ENCODE measurements at regions not wholly inside any gene's neighbourhood (a gene's known extent, or its start where the extent isn't known, plus 50 kb on each side); places are given as distances from the start of the nearest gene placed in this dataset.
A peak's percentile ranks its signal among the peaks of the same experiment; 100 is the strongest.

DNA sequence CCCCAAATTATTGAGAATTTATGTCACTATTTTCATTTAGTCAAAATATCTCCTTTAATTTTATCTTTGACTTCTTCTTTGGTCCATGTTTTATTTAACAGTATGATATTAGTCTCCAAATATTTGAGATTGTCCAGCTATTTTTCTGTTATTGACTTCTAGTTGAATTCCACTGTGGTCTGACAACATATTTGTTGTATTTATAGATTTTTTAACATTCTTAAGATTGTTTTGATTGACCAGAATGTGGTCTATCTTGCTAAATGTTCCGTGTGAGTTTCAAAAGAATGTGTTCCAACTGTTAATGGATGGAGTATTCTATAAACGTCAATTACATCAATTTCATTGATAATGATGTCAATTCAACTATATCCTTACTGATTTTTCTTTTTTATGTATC lies 1452.1 kb downstream of the SUCLG1 start:
- Histone ChIP-seq H3K27ac (ENCODE audit: extremely low read depth, low read depth, low read length) (no peak overlapping the region), H3K9ac (ENCODE audit: insufficient read depth in 1 of 2, low read depth in 2 of 2, low read length in 2 of 2) (no peak overlapping the region), H3K79me2 (ENCODE audit: control insufficient read depth, insufficient read depth, low read length) (no peaks in the 10 kb centered on the region), H3K36me3 (ENCODE audit: control insufficient read depth, insufficient read depth, low read length) (no peaks in the 10 kb centered on the region), H3K9me1 (ENCODE audit: control insufficient read depth, insufficient read depth, low read length) (no peaks in the 10 kb centered on the region), H4K20me1 (replicated peaks; ENCODE audit: control insufficient read depth, insufficient read depth, low read length) (no peaks in the 10 kb centered on the region), H3K4me3 (no peak overlapping the region), H2AFZ (ENCODE audit: low read depth, low read length) (no peak overlapping the region), H3K4me2 (ENCODE audit: insufficient read depth, low read length) (no peak overlapping the region), H3K9me3 (replicated peaks; ENCODE audit: control insufficient read depth, insufficient read depth, low read depth, low read length) (no peaks in the 10 kb centered on the region), H3K4me1 (replicated peaks in 1 of 2; ENCODE audit: control insufficient read depth in 2 of 2, insufficient read depth in 2 of 2, low read length in 2 of 2) (no peaks in the 10 kb centered on the region), H3K27me3 (ENCODE audit: control insufficient read depth in 2 of 2, insufficient read depth in 2 of 2, low read length in 2 of 2) (no peaks in the 10 kb centered on the region)
- in situ Hi-C loops (cut with MboI) = no loop called here
- BruUV-seq (replicated peaks) = no TSS peak
- ATAC-seq = no peak
- TF ChIP-seq SIN3B (IDR thresholded peaks at IDR 0.05; ENCODE audit: low read depth) (no peak), FOXJ2 (tag; IDR thresholded peaks at IDR 0.05) (no peak), MTF1 (CRISPR knock-in tag; IDR thresholded peaks at IDR 0.05; ENCODE audit: borderline replicate concordance) (no peak), MTA3 (IDR thresholded peaks at IDR 0.05; ENCODE audit: borderline replicate concordance) (no peak), CHCHD3 (CRISPR knock-in tag; IDR thresholded peaks at IDR 0.05) (no peak)
- TF ChIP-seq, protein P1, sequence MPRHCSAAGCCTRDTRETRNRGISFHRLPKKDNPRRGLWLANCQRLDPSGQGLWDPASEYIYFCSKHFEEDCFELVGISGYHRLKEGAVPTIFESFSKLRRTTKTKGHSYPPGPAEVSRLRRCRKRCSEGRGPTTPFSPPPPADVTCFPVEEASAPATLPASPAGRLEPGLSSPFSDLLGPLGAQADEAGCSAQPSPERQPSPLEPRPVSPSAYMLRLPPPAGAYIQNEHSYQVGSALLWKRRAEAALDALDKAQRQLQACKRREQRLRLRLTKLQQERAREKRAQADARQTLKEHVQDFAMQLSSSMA (CRISPR knock-in tag; IDR thresholded peaks at IDR 0.05) = no peak
- ChIA-PET CTCF (ENCODE audit: low intra/inter-chr PET ratio) (no interaction called here), POLR2A (no interaction called here)
- FAIRE-seq = no peak
- intact Hi-C loops (cut with micrococcal nuclease) = no loop called here
- DNase-seq (ENCODE audit: extremely low read depth in 1 of 4, low spot score in 3 of 4) = no peak
- WGBS (ENCODE audit: insufficient coverage, low coverage, missing lambda C conversion rate) = 3% methylated on average over 2 of the region's 2 CpGs

DNA sequence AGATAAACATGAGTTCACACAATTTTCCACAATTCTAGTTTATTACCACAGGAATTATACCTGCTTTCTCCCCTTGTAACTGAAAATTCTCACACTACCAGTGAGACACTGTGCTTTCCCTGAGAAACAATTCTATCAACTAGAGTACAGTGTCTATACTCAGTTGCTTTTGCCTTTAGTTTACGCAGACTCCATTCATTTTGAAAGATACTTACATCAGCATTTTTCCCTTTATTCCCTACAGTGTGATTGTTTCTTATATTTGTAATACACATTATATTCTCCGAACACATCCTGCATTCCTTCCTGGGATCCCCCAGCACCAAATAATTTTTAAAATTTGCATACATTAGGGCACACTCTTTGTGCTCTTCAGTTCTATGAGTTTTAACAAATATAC lies 1455.5 kb downstream of the SUCLG1 start:
- ATAC-seq (no peak), FAIRE-seq (no peak), DNase-seq (ENCODE audit: extremely low read depth in 1 of 4, low spot score in 3 of 4) (no peak)
- Histone ChIP-seq H3K4me2 (ENCODE audit: insufficient read depth, low read length) (no peak overlapping the region), H3K27ac (ENCODE audit: extremely low read depth, low read depth, low read length) (no peak overlapping the region), H4K20me1 (replicated peaks; ENCODE audit: control insufficient read depth, insufficient read depth, low read length) (no peaks in the 10 kb centered on the region), H3K4me1 (replicated peaks in 1 of 2; ENCODE audit: control insufficient read depth in 2 of 2, insufficient read depth in 2 of 2, low read length in 2 of 2) (no peaks in the 10 kb centered on the region), H3K9me1 (ENCODE audit: control insufficient read depth, insufficient read depth, low read length) (no peaks in the 10 kb centered on the region), H3K9ac (ENCODE audit: insufficient read depth in 1 of 2, low read depth in 2 of 2, low read length in 2 of 2) (no peak overlapping the region), H3K36me3 (ENCODE audit: control insufficient read depth, insufficient read depth, low read length) (no peaks in the 10 kb centered on the region), H3K4me3 (no peak overlapping the region), H3K9me3 (replicated peaks; ENCODE audit: control insufficient read depth, insufficient read depth, low read depth, low read length) (no peaks in the 10 kb centered on the region), H3K79me2 (ENCODE audit: control insufficient read depth, insufficient read depth, low read length) (no peaks in the 10 kb centered on the region), H3K27me3 (ENCODE audit: control insufficient read depth in 2 of 2, insufficient read depth in 2 of 2, low read length in 2 of 2) (no peaks in the 10 kb centered on the region), H2AFZ (ENCODE audit: low read depth, low read length) (no peak overlapping the region)
- no TSS peak for BruUV-seq (replicated peaks)
- ChIA-PET CTCF (ENCODE audit: low intra/inter-chr PET ratio) (no interaction called here), POLR2A (no interaction called here)
- WGBS (ENCODE audit: insufficient coverage, low coverage, missing lambda C conversion rate) = 14% methylated on average over 2 of the region's 2 CpGs
- intact Hi-C loops (cut with micrococcal nuclease) (no loop called here), in situ Hi-C loops (cut with MboI) (no loop called here)
- TF ChIP-seq ZBTB7A (IDR thresholded peaks at IDR 0.05; ENCODE audit: borderline replicate concordance, control insufficient read depth, low read depth, low read length) = no peak
- TF ChIP-seq ZNF316 (IDR thresholded peaks at IDR 0.05) = peak; percentile 13; the same call in 1 of the 2 replicates
- TF ChIP-seq MAFF (IDR thresholded peaks at IDR 0.05; ENCODE audit: low read length) = peak; percentile 8; the same call in 1 of the 2 replicates
